HG02642 (cell line): ENCODE measurements at regions not wholly inside any gene's neighbourhood (a gene's known extent, or its start where the extent isn't known, plus 50 kb on each side); places are given as distances from the start of the nearest gene placed in this dataset.

ENCODE experiments used
- ATAC-seq: cut with Tn5 transposase; IDR thresholded peaks from one replicate; pipeline ENCODE4 v1.9.1; 2021; ENCODE audit warnings: mild to moderate bottlenecking; ENCODE audit not compliant: unreplicated experiment, poor library complexity

DNA sequence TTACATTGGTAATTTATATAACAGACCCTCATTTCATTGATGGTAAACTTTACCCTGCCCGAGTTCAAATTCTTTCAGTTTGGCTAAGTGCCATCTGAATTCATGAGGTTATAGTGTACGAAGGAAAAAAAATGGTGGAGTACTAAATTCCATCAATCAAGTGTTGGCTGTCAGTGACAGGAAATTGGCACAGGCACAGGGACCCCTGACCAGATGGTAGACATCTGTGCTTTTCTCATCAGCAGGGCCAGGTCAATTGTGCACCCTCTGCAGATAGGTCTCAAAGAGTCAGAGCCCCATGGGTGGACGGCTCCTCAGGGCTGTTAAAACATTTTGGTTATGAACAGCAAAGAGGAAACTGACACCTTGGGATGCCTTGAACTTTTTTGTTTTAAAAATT lies 439.2 kb downstream of the SETBP1 start:
- ATAC-seq: no peak

DNA sequence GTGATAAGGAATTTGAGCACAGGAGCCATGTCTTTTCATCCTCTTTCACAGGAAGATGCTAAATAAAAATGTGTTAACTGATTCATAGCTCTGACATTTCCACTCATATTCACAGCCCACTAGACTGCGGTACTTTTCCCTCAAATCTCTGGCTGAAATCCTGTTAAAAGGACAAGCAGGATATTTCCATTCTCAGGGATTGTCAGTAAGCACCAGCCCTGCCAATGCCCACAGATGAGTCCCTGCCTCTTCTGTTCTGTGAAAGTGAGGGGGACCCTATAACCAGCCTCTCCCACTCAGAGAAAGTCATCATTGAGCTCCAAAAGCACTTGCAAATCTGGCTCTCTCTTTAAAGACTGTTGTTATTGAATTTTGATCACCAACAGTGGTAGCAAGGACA lies 440.5 kb downstream of the SETBP1 start:
- no peak for ATAC-seq

- no peak for ATAC-seq
Observed at GRCh38 chr18:45122506-45122905, 441.8 kb downstream of the SETBP1 start.

DNA sequence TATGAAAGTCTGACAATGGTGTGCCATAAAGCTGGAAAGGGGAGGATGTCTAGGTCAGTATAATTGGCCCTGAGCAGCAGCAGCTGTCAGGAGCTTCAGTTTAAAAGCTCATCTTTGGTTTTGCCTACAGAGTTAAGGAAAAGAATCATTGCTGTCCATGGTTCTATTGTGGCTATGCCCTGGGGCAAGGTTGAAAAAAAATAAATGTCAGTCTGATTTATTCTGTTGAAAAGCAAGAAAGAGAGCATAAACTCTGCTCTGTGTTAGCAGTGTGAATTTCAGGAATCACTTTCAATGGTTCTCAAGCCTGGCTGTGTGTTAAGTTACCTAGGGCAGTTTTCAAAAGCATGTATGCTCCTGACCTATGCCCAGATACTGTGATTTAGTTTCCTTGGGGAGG lies 446.7 kb downstream of the SETBP1 start:
- no peak for ATAC-seq

DNA sequence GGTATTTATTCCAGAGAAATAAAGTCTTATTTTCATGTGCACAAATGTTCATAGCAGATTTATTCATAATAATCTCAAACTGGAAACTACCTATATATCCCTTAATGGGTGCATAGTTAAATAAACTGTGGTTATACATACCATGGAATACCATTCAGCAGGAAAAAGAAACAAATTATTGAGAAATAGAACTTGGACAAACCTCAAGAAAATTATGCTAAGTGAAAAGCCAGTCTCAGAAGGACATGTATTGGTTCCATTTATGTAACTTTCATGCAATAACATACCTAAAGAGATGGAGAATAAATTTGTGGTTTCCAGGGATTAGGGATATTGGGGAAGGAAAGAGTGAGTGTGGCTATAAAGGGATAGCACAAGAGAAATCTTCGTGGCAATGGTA lies 452.6 kb downstream of the SETBP1 start:
- ATAC-seq: no peak

DNA sequence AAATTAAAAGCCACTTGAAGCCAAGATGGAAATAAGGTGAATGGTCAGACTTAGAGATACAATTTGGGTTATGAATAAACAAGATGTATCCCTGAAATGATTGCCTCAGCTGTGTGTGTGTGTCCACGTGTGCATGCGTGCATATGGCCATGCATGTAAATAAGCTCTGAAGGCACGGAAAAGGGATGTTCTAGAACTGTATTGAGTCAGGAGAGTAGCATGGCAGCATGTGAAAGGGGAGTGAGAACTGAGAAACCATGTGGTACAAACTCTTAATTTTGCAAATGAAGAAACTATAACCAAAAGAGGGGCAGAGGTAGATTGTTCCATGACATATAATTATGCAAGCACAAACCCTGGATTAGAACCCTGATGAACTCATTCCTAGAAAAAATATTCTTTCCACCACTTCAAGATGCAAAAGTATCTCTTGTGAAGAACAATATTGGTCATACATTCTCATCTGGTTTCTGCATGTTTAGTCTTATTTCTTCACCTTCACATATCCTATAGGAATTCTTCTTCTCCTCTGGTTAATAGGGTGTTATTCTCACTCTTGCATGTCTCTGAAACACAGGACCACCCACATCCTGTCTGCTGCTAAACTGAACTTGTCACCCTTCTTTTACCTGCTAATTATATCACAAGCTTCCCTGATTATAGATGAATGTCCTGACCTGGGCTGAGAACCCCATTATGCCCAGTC lies 455.8 kb downstream of the SETBP1 start:
- no peak for ATAC-seq

DNA sequence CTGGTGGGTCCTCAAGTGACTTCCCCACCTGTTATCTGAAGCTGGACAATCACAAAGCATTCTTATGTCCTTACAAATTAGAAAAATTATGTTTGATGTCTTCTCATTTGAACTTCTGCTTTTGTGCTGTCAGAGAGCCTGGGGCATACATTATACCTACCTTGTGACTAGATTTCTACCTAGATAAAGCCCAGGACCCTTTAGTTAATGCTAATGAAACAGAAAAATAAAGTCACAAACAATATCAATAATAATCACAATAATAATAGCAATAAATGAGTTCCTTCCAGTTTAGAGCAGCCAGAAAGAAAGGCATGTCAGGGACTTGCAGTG lies 456.4 kb downstream of the SETBP1 start:
- no peak for ATAC-seq

GRCh38 chr18:45139478-45139877 lies 458.8 kb downstream of the SETBP1 start:
- no peak for ATAC-seq

DNA sequence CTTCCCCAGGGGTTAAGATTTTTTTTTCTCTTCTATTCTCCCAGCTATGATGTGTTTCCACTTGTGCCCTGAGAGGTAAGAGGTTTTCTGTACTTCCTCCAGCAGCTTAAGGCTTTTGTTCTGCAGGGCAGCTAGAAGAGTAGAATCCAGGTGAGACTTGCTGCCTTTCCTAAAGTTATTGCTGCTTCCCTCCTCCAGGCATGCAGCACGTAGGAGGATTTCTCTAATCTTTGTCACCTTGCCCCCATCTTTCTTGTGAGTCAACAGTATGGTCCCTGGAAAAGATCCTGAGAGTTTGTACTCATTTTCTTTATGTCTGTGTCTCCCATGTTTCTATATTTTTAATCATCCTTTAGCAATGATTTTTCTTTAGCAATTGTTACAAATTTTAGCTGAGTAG lies 462.2 kb downstream of the SETBP1 start:
- no peak for ATAC-seq

- ATAC-seq: no peak
Observed at GRCh38 chr18:45149712-45150111, 465.6 kb upstream of the SLC14A2 start.

GRCh38 chr18:45151645-45152044 lies 463.6 kb upstream of the SLC14A2 start:
- no peak for ATAC-seq

- no peak for ATAC-seq
Observed at GRCh38 chr18:45155526-45155925, 459.8 kb upstream of the SLC14A2 start.

DNA sequence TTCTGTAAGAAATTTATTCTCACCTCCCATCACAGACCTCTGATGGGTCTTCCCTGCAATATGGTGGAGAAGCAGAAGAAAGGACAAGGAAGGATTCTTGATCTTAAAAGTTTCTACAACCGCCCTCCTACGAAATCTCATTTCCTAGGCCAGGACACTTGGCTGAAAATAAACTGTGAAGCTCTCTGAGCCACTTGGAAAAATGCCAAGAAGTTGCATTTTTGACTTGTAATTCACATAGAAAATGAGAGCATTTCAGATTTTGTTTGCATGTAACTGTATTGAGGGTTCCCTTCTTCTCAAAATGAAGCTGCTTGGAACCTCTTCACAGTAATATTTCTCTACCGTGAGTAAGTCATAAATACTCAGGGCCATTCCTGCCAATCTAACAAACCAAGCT lies 458.3 kb upstream of the SLC14A2 start:
- ATAC-seq: no peak

DNA sequence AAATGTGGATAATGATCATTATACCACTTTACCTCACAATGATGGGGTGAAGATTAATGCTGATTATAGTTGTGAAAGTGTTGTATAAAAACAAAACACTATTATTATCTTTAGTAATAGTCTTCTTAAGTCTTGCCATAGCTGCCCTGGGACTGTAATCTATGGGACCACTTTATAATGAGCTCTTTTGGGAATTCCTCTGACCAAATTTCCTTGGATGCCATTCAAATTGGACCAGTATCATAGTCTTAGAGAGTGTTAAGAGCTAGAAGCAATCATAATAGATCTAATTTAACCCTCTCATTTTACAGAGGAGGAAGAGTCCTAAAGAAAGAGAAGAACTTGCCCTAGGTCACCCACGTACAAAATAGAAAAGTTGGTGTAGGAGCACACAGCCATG lies 457.7 kb upstream of the SLC14A2 start:
- ATAC-seq: no peak

GRCh38 chr18:45161850-45162249 lies 453.4 kb upstream of the SLC14A2 start:
- ATAC-seq: peak; percentile 67

- no peak for ATAC-seq
Observed at GRCh38 chr18:45163871-45164270, 451.4 kb upstream of the SLC14A2 start.

DNA sequence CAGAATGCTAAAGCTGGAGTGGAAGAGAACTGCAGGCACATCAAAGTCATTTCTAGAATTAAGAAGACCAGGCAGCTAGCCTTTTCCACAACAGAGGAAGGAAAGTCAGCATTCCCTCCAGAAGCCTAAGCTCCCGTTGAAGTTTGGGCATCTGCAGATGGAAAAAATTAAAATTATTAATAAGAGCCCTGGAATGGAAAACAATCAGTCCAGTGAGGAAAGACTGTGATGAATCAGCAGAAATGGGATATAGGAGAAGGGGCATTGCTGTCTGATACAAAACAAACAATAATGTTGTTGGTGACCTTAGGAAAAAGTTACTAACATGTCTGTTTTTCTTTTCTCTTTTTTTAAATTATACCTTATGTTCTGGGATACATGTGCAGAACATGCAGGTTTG lies 450.7 kb upstream of the SLC14A2 start:
- ATAC-seq: no peak

- ATAC-seq: no peak
Observed at GRCh38 chr18:45165176-45165713, 450.0 kb upstream of the SLC14A2 start.

- ATAC-seq: no peak
Observed at GRCh38 chr18:45165871-45166270, 449.4 kb upstream of the SLC14A2 start.

DNA sequence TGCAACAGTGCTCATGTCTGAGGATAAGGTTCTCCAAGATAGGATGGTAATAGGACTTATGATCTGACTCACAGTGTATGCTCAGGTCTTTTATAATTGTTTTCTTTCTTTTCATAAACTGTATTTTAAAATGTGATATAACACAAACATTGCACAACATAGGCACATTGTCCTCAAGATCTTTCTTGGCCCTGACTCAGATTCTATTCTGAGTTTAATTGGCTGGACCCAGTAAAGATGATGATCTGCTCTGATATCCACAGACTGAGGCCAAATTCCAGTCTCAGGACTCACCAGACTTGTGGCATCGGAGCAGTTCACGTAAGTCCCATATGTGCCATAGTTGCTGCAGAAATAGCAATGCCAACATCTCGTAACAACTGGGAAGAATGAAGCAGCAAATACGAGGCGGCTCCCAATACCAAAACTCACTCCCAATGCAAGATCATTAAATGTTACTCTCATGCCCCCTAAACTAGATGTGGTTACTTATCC lies 448.9 kb upstream of the SLC14A2 start:
- no peak for ATAC-seq

DNA sequence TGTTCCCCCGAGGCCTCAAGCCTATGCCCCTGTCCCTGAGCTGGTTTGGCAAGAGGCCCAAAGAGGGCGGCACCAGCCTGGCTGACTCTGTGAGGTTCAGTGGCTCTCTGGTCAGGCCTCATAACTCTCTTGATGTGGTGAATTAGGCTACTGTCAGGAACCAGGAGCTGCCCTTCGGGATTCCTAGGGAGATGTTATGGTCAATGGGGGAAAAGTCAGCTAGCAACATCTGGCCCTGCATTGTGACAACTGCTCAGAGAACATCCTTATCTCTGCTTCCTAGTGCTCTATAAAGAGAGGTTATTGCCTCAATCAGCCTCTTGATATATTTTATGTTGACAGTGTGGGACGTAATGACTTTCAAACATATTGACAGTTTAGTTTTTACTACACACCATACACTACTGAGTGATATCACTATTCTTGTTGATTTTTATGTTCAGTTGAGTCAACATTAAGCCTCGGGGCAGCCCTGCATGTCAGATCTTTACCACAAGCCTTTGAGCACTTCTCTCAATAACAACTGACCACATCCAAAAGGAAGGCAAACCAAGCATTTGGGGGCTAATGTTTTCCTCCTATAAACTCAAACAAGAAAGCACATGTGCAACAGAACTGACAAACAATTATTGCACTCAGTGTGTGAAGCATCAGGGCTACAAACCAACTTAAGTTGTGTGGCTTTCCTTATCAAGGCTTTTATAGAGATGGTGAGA lies 448.3 kb upstream of the SLC14A2 start:
- ATAC-seq: no peak
